H54 (cell line): ENCODE measurements at regions not wholly inside any gene's neighbourhood (a gene's known extent, or its start where the extent isn't known, plus 50 kb on each side); places are given as distances from the start of the nearest gene placed in this dataset.
"Not testable (repeated sequence)": the region's sequence is repeated elsewhere in the genome, so short reads cannot be mapped to it uniquely, and the experiment has no call there.

Source experiments
- DNase-seq: peaks from one replicate; pipeline ENCODE4 v3.0.0; 2011; ENCODE audit warnings: low spot score, mixed read lengths; ENCODE audit not compliant: insufficient read length
- FAIRE-seq: peaks from 3 replicates; lab custom pipeline; 2011; peaks lifted over from hg19 to GRCh38; lab: Jason Lieb, UNC
- POLR2A ChIP-seq: IDR thresholded peaks from 2 replicates; pipeline ENCODE4 v1.6.1; 2011; ENCODE audit warnings: low read depth, mild to moderate bottlenecking, low read length

DNA sequence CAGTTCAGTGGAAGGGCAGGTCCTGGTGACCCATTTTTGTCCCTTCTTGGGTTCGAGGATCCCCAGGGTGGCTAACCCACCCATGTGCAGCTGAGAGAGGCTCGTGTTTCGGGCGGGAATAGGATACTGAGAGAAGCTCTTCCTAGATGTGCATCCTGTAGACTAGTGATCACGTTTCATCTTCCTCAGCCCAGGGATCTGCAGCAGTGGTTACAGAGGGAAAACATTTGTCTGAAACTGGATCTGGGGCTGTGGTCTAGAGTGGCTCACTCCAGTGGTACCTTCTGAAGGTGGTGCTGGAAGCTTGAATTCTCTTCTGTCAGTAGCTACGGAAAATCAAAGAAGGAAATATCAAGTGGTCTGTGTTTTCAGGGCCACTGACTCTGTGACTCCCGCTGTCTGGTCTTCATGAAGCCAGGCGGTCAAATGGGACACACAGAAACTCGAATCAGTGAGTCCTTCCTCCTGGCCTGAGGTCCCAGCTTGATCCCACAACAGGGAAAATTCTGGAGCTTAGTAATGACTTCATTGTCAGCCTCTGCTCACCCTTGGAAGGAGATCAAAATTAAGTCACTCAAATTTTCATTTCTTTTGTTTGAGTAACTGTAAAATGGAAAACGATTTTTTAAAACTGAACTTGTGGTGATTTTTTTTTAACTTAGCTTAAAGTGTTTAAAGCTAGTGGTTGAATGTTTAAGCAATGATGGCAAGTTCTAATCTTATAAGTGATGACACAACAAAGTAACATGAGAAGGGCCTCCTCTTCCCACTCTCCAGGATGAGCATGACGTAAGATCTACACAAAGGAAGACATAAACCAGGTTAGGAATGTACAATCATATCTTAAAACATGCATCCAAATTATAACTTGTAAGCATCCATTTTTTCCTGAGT is 469.3 kb upstream of the KLF6 start:
- DNase-seq (no peak), FAIRE-seq (no peak)
- TF ChIP-seq POLR2A, result no peak

DNA sequence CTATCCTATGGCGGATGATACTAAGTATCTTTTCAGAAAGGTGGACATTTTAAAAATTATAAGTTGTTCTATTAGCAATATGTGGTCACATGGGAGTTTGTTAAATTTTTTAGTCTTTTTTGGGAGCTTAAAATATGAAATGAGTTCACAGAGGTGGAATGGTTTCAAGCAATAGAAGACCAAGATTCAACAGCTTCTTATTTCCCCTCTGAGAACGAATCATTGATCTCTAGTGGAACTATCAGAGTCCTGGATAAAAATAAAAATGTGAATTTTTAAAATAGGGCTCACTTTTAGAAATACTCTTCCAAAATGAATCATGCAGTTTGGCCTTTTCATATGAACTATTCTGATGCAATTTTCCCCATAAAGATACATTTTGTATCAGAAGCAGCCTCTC is 467.7 kb upstream of the KLF6 start:
- no peak for TF ChIP-seq POLR2A
- no peak for FAIRE-seq

DNA sequence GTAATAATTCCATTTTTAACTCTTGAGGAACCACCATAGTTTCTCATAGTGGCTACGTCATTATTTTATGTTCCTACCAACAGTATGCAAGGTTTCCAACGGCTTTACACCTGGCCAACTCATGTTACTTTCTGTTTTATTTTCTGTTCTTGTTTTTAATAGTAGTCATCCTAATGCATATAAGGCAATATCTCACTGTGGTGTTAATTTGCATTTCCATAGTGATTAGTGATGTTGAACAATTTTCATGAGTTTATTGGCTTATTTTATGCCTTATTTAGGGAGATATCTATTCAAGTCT is 465.5 kb upstream of the KLF6 start:
- DNase-seq, result no peak
- FAIRE-seq, result no peak
- no peak for TF ChIP-seq POLR2A

More for the DNA sequence above, 467.7 kb upstream of the KLF6 start:
- DNase-seq, result no peak

DNA sequence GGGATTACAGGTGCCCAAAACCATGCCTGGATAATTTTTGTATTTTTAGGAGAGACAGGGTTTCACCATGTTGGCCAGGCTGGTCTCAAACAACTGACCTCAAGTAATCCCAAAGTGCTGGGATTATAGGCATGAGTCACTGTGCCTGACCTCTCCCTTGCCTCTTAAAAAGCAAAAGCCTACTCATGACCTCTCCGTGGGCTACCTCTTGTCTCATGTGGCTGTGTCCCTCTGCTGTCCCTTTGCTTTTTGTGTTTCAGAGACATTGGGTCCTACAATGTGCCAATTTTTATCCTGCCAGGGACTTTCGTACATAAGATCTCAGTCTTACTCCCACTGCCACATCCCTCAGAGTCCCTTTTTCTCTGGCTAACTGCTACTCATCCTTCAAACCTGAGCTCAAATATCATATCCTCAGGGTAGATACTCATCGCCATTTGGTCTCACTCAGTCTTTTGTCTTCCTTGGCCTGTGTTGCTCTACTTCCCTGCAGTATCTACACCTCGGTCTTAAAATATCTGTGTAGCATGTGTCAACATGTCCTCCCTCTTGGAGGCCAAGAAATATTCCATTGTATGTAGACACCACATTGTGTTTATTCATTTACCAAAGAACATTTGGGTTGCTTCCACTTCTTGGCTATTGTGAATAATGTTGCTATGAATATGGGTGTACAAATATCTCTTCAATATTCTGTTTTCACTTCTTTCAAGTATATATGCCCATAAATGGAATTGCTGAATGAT is 465.0 kb upstream of the KLF6 start:
- FAIRE-seq, result no peak
- no peak for TF ChIP-seq POLR2A
- no peak for DNase-seq

DNA sequence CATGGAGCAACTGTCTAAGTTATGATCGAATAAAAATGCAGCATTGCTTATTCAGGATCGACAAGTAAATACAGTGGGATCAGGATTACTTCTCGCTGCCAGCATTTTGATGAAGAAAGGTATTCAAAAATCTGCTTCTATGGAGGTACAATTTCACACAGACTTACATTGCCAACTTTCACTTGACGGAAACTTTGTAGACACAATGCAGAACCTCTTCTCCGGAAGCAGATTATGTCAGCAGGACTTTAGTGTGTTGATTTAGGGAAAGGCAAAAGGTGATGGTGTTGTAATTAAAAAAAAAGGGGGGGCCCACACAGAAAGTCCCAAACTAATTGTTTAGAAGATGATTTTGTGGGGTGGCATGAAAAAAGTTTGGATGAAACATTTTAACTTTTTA is 462.4 kb upstream of the KLF6 start:
- FAIRE-seq, result no peak
- no peak for TF ChIP-seq POLR2A
- no peak for DNase-seq

DNA sequence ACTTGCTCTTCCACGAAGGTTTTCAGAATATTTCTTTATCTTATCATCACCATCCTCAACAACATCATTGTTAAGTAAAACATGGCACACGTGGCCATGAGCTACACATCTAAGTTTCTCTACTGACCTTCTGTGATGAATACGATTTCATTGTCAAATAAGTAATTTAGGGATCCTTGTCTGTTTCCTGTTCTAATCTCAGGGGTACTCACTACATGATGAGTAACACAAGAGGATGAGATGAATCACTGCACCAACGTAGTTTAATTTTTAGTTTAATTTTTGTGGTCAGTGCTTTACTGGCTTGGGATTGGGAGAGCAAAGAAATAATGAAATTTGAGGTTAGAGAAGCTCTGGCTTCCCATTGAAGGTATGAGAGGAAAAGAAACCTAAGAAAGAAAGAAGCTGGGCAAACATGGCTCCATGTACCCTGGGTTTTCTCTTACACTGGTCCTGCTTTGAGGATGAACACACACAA is 461.9 kb upstream of the KLF6 start:
- no peak for DNase-seq
- no peak for FAIRE-seq
- TF ChIP-seq POLR2A, result no peak

DNA sequence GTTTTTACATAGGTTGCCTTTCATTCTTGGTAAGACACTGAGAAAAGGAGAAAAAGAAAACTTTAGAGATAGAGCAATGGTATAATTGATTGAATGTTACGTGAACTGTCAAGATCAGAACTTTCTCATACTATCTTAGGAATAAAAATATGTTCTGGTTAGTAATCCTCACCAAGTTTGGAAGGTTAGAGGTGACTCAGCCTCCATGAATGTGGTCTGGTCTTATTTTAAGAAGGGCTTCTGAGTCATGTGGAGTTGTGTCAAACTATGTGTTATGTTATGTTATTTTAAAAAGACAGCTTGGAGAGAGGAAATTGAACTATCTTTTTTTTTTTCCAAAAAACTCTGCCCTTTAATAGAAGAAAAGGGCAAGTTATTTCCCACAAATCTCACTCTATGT is 458.6 kb upstream of the KLF6 start:
- peak; percentile 80 for FAIRE-seq
- TF ChIP-seq POLR2A, result no peak
- no peak for DNase-seq

DNA sequence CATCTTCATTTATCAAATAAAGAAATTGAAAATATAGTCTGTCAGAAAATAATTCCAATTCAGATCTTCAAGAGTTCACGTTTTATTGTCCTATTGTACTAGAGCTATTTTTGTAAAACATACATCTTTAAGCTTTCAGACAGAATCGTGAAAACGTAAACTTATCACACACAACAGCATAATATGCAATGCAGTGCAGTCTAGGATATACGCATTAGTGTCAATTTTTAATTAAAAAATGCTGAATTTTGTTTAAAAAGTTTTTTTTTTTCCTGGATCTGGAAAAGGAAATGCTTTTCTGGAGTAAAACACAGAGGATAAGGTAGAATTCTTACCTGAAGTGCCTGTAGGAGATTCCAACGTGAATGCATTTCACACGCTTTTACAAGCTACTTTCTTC is 458.2 kb upstream of the KLF6 start:
- DNase-seq (no peak), FAIRE-seq (no peak)
- no peak for TF ChIP-seq POLR2A

DNA sequence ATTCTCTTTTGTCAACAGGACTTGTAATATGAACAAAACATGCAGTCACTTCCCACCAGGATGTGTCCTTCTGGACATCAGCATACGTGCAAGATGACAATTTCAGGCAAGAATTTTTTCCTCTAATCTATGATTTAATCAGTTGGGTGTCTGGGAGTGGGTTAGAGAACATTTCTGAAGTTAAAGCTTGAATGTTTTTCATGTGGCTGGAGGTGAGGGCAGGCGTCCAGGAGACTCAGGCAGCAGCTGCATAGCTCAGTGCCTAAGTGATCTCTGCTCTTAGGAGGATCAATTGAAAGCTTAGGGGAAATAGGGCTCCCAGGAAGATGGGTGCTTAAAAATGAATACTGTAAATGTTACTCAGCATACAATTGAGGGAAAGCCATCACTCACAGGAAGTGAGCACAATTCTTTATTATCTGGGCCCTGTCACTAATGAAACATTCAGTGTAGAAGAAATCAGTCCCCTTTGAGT is 457.6 kb upstream of the KLF6 start:
- DNase-seq (no peak), FAIRE-seq (no peak)
- no peak for TF ChIP-seq POLR2A

DNA sequence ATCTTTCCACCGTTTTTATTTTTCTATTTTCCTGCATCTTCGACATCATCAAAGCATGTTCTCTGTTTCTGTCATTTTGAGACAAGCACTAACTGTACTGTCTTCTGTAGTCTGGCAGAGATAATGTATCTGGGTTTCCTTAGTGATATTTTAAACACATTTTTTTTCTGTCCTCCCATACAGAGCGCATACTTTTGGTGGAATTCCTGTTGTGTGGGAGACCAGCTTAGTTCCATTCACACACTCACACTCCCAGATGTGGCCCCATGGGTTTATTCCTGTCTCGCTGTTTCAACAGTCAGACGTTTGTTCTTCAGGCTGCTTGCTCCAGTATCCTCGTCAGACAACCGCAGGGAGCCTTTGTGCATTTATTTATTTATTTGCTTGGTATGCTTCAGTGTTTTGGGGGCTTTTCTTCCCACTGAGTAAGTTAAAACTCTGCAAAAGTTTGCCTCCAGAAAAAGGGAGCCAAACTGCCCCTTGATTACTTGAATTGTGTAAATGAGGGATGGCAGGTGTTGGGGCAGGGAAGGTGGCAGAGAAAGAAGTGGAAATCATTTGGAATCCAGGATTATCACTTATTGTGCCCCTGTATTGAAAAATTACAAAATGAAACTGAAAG is 456.8 kb upstream of the KLF6 start:
- DNase-seq (no peak), FAIRE-seq (no peak)
- no peak for TF ChIP-seq POLR2A

DNA sequence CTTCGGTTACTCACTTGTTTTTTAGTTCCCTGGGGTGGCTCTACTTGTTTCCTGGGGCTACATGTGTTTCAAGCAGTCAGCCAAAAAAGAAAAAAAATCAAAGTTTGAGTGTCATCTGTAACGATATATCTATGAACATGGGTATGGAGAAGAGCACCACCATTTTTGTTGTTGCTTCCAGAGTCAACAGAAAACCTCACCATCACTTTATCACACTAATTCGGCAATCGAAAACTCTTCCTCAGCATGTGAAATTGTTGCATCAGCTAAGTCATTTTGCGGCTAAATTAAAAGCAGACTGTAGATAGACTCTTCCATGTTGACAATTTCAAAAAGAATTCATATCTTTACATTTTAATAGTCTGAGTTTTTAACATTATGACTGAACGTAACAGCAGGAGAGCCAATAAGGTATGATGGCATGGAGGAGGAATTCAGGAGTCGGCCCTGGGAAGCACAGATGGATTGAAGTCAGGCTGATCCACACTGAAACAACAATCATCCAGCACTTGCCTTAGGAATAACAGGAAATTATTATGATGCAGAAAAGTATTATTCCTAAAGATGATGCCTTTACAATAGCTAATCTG is 455.7 kb upstream of the KLF6 start:
- TF ChIP-seq POLR2A, result no peak
- FAIRE-seq (peak; percentile 75), DNase-seq (no peak)

DNA sequence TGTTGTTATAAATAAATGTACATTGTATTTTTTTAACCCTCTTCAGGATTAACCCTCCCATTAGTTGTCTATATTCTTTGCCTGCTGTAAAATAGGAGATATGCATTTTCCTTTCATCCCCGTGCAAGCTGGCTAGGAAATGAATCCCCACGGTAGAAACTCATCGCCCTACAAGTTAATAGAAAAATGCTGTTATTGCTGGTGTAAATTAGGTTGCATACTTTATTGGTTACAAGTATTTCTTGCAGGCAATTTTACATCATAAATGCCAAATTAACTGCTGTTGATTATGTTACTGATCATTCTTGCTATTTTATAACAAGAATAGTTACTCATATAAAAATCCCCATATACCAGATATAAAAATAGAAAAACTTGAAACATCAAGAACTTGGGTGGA is 454.2 kb upstream of the KLF6 start:
- DNase-seq (no peak), FAIRE-seq (no peak)
- no peak for TF ChIP-seq POLR2A

DNA sequence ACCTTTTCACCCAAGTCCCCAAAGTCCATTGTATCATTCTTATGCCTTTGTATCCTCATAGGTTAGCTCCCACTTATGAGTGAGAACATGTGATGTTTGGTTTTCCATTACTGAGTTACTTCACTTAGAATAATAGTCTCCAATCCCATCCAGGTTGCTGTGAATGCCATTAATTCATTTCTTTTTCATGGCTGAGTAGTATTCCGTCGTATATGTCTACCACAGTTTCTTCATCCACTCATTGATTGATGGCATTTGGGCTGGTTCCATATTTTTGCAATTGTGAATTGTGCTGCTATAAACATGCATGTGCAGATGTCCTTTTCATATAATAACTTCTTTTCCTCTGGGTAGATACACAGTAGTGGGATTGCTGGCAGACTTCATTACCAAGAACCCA is 451.9 kb upstream of the KLF6 start:
- not testable (repeated sequence) for FAIRE-seq, DNase-seq

DNA sequence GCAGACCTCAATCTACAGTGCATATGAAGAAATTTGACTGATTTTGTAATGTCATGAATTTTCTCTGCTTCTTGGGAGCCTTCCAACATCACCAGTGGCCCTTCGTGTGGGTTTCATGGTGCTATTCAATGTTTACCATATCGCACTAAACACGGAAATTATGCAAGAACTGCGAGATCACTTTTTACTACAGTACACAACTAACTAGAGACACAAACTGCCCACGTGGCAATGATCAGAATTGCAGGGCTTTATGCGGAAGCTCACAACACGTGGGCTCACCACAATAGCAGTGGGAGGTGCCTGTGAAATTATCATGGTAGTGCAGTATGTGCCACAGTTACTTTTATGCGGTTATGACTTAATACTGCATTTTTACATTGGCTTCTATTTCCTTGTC is 449.7 kb upstream of the KLF6 start:
- TF ChIP-seq POLR2A, result no peak
- DNase-seq (no peak), FAIRE-seq (peak; percentile 20)
